GM19372 (cell line): ENCODE measurements at regions not wholly inside any gene's neighbourhood (a gene's known extent, or its start where the extent isn't known, plus 50 kb on each side); places are given as distances from the start of the nearest gene placed in this dataset.
"Not testable (repeated sequence)": the region's sequence is repeated elsewhere in the genome, so short reads cannot be mapped to it uniquely, and the experiment has no call there.

Source experiments
- ATAC-seq: cut with Tn5 transposase; IDR thresholded peaks from one replicate; pipeline ENCODE4 v1.9.1; 2021; ENCODE audit warnings: mild to moderate bottlenecking, low read depth, moderate library complexity; ENCODE audit not compliant: unreplicated experiment

DNA sequence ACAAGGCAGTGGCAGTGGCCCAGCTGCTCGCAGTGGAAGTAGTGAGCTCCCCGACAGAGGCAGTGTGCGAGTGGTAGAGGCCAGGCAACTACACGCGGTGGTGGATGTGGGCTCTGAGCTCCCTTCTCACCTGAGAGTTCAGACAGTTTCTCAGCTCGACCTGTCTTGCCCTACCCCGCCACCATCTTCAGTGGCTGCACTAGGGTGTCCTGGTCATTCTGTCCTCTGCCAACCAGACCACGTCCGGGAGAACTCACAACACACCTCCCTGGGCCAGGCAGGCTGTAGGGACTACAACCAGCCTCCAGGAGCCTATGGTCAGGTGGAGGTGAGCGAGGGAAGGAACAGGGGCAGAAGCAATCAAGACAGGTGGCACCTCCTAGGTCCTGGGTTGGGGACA lies 106.3 kb upstream of the SMAD3 start:
- no peak for ATAC-seq

GRCh38 chr15:66959875-66960274 lies 105.5 kb upstream of the SMAD3 start:
- ATAC-seq: no peak

DNA sequence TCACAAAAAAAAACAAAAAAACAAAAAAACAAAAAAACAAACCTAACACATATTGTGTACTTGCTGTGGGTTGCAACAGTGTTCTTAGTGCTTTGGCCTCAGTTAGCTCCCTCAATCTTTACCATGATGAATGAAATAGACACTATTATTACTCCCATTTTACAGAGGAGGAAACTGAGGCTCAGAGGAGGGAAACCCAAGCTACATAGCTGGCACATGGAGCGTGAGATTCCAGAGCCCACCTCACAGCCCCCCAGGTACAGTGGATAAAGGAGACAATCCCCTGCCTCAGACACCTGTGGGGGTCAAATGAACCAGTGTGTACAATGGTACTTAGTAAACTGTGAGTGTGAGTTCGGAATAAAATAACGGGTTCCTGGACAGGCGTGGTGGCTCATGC lies 104.9 kb upstream of the SMAD3 start:
- ATAC-seq: no peak

GRCh38 chr15:66961407-66961884 lies 104.0 kb upstream of the SMAD3 start:
- no peak for ATAC-seq

DNA sequence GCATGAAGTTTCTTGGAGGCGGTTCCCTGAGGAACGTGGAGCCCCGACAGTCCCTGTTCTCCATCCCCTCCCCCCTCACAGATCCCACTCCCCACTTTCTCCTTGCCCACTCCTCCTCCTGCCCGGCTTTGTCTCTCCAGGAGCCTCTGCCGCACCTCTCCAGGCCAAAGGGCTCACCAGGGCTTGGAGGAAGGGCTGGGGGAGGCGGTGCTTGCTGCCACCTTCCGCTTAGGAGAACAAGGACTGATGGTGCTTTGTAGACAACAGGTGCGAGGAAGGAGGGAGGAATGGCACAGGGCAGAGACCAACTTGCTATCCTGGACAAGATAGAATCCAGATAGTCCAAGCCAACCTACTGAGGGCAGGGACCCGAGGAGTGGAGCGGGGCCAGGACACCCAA lies 103.5 kb upstream of the SMAD3 start:
- no peak for ATAC-seq

DNA sequence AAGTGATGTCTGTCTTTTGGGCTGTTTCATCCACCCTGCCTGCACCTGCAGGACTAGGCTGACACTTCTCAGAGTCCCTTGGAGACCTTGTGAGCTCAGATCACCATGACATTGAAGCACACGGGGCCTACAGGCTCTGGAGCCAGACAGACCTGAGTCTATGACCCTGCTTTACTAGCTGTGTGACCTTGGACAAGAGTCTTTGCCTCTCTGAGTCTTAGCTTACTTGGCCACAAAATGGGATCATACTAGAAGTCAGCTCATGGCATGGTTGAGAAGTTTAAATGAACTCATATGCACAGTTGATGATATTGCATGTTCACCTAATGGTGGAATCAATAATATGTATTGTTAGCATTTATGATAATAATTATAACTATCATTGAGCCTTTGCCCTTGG lies 102.9 kb upstream of the SMAD3 start:
- no peak for ATAC-seq

GRCh38 chr15:66963084-66963483 lies 102.3 kb upstream of the SMAD3 start:
- ATAC-seq: no peak

DNA sequence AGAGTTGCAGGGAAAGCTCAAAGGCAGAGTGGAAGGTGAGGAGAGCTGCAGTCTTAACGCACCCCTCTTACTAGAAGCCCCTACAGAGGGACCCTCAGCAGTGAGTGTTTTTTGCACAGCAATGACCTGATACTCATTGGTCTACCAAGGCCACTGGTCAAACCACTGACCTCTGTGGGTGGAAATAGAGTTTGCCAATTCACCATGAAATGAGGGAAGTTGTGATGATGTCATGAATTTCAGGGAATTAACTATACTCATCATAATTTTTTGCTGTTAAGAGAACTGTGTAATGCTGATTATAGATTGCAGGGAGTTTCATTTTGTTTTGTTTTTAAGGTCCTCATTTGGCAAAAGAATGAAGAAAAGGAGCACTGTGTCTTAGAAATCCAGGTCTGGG lies 101.7 kb upstream of the SMAD3 start:
- no peak for ATAC-seq

GRCh38 chr15:66964111-66964738 lies 101.2 kb upstream of the SMAD3 start:
- no peak for ATAC-seq

- no peak for ATAC-seq
These were observed 100.6 kb upstream of the SMAD3 start for GRCh38 chr15:66964791-66965190.

GRCh38 chr15:66965201-66965900 lies 100.1 kb upstream of the SMAD3 start:
- ATAC-seq: no peak

- no peak for ATAC-seq
These were observed 99.1 kb upstream of the SMAD3 start for GRCh38 chr15:66966256-66966655.

- ATAC-seq: no peak
These were observed 96.4 kb upstream of the SMAD3 start for GRCh38 chr15:66968806-66969596.

- not testable (repeated sequence) for ATAC-seq
These were observed 91.3 kb upstream of the SMAD3 start for GRCh38 chr15:66974131-66974530.

- ATAC-seq: not testable (repeated sequence)
These were observed 89.2 kb upstream of the SMAD3 start for GRCh38 chr15:66976106-66976640.

- not testable (repeated sequence) for ATAC-seq
These were observed 85.1 kb upstream of the SMAD3 start for GRCh38 chr15:66980326-66980725.

GRCh38 chr15:66981771-66982170 lies 83.6 kb upstream of the SMAD3 start:
- no peak for ATAC-seq

DNA sequence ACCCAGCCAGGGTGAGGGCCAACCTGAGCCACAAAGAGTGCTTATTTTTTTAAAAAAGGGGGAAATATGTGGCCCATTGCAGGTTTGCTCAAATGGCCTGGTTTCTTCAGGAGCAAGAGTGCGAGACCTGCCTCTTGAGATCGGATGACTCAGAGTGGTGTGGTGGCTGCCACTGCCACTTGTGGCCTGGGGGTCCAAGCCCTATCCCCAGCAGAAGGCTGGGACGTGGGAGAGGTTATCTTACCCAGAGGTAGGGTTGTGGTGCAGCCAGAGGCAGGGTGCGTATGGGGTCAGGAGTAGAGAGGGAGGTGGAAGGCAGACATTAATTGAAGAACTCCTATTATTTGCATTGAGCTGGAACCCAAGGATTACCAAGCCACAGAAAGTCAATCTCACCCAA lies 83.2 kb upstream of the SMAD3 start:
- ATAC-seq: no peak

DNA sequence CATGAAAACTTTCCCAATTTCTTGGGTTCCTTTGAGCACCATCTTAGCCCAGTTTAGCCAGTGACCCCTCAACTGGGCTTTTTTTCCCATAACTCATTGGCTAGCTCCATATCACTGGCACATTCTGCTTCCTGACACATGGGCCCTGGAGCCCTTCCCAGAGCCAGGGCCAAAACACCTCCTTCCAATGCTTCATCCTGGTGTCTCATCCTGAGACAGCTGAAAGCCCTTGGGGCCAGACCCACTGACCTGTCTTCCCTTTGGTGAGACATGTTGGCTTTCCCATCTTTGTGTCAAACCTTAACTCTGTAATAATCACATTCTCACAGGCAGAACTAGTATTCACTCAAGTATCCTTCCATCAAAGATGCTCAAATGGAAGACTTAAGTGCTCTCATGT lies 82.6 kb upstream of the SMAD3 start:
- no peak for ATAC-seq

DNA sequence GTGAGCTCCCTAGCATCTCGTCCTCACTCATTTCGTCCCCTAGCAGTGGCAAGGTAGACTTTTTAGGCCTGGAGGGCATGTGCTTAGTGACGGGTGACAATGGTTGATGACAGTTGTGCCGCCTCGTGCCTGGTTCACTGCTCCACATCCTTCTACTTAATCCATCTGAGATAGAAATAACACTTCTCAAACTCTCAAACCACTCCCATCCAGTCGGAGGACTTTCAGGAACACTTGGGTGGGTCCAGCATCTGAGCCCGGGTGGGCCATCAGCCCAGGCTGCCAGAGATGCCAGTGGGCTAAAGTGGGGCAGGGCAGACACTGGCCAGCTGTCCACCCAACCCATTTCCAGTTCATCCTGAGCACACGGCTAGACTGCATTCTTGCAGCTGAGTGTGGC lies 79.7 kb upstream of the SMAD3 start:
- no peak for ATAC-seq

DNA sequence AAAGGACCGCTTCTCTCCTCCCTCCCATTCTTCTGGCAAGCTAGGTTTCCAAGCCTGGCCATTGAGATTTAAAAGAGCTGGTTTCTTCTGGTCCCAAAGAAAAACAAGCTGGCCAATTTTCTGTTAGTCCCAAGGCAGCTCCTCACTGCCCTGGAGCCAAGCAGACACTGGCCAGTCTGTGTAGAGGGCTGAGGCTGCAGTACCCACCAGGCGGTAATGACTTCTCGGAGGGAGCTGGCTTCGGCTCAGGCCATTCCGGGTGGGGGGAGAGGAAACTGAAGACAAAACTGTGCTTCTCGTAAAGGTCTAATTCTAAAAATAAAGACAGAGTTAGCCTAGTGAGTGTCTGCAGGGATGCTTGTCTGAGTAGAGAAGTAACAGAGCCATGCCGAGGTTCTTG lies 78.5 kb upstream of the SMAD3 start:
- ATAC-seq: no peak
